ENCODE measurements at regions not wholly inside any gene's neighbourhood (a gene's known extent, or its start where the extent isn't known, plus 50 kb on each side); places are given as distances from the start of the nearest gene placed in this dataset.
"Not testable (repeated sequence)": the region's sequence is repeated elsewhere in the genome, so short reads cannot be mapped to it uniquely, and the experiment has no call there.

DNA sequence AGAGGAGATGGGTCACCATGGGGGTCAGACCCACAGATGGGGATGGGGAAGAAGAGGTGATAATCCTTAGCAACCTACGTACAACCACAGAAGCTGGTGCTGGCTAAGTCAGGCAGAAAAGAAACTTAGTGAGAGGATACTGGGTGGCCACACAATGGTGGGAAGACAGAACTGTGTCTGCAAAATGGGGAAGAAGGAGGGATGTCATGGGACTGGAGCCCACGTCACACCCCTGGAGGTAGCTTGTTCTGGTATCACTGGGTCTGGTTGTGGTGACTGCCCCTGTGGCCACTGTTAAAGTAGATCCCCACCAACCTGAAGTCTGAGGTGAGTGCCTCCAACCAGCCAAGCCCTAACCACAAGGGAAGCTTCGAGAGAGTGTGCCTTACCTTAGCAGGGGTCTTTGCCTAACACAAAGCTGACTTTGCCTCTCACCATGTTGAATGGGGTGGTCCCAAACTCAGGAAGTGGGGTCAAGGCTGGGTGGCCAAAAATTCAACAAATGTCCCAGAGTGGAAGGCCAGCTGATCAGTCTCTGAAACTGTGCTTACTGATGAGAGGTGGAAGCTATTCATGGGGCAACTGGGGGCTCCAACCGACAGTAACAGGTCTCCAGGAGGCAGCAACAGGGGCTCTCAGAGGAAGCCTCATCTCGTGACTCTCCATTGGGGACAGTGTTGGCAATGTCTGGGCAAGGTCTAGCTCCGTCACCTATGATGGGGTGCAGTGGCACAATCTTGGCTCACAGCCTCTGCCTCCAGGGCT, 64.8 kb upstream of the SLC1A4 start:
- no peak for DNase-seq

DNA sequence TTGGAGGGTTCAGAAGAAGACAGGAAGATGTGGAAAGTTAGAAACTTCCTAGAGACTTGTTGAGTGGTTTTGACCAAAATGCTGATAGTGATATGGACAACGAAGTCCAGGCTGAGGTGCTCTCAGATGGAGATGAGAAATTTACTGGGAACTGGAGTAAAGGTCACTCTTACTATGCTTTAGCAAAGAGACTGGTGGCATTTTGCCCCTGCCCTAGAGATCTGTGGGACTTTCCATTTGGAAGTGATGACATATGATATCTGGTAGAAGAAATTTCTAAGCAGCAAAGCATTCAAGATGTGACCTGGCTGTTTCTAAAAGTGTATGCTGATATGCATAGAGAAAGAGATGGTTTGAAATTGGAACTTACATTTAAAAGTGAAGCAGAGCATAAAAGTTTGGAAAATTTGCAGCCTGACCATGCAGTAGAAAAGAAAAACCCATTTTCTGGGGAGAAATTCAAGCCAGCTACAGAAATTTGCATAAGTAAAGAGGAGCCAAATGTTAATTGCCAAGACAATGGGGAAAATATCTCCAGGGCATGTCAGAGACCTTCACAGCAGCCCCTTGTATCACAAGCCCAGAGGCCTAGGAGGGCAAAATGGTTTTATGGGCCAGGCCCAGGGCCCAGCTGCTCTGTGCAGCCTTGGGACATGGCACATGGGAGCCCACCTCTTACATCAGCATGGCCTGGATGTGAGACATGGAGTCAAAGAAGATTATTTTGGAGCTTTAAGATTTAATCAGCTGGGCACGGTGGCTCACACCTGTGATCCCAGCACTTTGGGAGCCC, 63.1 kb upstream of the SLC1A4 start:
- DNase-seq: not testable (repeated sequence)

DNA sequence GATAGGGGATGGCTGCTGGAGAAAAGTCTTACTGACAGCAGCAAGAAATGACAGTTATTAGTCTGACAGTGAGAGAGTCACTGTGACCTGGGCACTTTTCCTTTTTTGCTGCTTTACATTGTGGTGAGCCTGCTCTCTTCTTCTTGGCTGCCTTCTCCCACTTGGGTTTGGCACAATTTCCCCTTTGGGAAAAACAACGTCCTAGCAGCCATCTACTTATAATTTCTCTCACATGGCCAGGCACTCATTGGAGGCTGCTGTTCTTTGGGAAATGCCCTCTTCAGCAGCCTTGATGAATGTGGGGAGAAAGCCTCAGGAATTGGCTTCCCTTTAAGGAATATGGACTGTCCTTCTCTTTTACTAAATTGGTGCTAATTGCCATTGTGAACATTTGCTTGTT, 60.4 kb upstream of the SLC1A4 start:
- DNase-seq: no peak

DNA sequence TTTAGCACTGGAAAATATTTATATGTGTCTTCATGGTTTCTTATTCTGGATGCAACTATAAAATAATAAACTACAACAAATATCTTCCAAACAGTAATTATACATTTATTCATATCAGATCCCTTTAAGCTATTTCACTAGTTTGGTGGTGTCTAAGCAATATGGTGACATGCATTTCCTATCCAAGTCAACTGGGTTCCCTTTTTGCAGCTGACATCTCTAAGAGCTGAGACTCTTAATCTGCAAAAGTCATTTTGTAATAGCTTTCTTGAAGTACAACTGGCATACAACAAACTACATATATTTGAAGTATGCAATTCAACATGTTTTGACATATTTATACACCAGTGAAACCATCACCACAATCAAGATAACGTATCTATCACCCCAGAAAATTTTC, 59.9 kb upstream of the SLC1A4 start:
- DNase-seq: no peak

DNA sequence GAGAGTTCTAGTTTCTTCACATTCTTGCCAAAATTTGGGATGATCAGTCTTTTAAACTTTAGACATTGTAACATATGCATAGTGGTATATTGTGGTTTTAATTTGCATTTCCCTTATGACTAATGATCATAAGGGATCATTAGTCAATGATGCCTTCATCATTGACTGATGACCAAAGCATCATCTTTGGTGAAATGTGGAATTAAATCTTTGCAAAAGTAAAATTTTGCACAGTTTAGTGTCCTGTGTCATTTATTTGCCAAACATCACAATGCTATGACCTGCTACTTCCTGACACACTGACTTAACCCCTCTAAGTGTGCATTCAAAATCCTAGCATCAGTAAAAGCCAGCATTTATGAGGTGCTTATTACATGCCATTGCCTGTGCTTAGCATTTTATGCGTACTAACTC, 58.9 kb upstream of the SLC1A4 start:
- no peak for DNase-seq

DNA sequence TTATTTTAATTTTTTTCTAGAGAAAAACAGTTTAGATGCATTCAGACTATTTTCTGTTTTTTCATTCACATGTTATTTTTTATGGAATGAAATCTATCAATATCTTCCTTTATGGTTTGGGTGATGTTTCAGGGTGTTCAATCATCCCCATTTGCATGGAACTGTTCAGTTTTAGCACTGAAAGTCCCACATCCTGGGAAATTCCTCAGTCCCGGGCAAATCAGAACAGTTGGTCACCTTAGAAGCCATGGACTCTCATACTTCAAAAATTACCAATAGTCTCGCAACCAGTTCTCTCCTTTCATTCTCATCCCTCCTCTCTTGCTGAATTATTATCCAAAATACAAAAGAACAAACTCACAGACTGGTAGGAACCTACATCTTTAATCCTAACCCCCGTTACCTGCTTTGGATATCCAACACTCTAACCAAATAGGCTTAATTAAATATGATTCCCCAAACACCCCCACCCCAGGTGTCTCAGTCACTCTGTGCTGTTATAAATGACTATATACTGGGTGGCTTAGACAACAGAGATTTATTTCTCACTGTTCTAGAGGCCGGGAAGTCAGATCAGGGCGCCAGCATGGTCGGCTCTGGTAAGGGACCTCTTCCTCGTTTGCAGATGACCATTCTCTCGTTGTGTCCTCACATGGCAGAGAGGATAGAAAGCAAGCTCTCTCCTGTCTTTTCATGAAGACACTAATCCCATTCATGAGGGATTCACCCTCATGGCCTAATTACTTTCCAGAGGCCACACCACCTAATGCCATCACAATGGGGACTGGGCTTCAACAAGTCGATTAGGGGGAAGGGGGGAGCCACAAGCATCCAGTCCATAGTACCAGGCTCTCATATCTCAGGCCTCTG, 57.7 kb upstream of the SLC1A4 start:
- DNase-seq: no peak

DNA sequence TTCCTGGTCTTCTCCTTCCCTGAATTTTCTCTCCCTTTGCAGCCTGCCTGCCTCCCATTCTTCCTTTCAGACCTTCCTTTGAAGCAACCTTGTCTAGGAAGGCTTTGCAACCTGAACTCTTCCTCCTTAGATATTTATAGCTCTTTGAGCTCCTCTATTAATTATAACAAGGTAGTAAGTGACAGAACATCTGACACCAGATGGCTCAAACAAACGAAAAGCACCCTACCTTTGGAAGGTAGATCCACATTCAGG, 57.2 kb upstream of the SLC1A4 start:
- no peak for DNase-seq

DNA sequence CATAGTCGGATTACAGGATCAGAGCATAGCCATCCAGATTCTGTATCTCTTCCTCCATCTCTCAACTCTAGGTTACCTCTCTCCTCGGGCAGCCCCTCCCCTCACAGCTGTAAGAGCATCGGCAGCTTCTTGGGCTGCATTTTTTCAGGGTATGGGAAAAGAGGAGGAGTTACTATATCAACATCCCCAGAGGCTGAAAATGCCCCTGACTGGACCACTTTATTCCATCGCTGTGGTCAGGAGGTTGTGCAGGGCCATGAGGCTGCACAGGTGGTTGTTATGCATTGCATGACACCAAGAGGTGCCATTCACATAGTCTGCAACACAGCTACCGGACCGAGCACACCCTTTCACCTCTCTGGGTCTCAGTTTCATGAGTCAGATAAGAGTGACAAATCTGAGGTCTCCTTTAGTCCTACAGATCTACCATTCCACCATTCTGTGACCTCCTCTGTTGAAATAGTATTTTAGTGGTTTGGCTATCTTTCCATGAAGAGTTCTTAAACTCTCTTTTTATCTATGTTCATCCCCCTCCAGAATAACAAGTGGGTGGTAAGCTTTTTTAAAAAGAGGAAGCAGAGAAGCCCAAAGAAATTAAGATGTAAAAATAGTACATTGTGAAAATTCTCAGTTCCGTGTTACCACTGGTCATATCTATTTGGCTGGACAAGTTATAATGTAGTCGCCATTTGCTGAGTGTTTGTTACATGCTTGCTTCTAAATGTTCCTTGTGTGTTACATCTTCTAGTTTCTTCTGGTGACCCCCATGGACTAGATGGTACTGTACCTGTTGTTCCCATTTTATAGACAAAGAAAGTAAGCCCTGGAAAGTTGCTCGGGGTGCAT, 56.6 kb upstream of the SLC1A4 start:
- no peak for DNase-seq

DNA sequence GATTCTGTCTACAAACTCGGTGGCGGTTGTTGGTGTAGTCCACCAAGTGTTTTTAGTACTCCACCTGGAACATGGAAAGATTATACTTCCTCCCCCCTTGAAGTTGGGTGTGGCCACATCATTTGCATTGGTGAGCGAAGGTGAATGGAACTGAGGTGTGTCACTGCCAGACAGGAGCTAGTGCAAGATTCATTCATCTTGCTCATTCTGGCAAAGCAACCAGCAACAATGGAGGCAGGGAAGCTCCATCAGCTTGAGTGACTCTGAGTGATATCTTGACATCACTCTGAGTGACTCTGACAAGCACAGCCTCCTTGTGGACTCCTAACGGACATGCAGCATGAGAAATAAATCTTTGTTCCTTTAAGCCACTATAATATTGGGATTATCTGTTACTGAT, 54.7 kb upstream of the SLC1A4 start:
- DNase-seq: no peak

DNA sequence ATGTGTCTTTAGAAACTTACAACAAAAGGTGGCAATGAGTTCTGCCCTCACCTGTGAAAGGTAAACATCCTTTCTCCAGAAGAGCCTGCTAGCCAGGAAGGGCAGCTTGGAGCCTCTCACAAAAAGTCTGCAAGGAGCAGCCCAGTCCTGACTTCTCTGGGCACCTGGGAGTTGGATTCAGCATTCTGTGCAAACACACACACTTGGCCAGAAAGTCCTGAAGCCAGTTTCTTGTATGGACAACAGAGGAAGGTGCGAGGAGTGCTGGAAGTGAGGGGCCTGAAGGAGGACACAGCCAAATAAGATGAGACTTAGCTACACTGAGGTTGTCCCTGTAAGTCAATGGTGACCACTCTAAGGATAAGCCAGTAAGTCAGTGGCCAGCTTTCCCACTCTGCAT, 52.4 kb upstream of the SLC1A4 start:
- DNase-seq: no peak

DNA sequence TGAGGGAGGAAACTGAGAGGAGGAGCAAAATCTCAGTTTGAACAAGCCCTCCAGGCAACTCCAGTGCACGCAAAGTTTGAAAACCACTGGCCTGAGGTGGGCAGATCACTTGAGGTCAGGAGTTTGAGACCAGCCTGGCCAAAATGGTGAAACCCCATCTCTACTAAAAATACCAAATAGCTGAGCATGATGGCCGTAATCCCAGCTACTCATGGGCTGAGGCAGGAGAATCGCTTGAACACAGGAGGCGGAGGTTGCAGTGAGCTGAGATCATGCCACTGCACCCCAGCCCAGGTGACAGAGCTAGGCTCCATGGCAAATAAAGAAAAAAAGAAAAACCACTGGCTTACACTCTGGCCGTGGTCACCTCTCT, 51.9 kb upstream of the SLC1A4 start:
- not testable (repeated sequence) for DNase-seq

DNA sequence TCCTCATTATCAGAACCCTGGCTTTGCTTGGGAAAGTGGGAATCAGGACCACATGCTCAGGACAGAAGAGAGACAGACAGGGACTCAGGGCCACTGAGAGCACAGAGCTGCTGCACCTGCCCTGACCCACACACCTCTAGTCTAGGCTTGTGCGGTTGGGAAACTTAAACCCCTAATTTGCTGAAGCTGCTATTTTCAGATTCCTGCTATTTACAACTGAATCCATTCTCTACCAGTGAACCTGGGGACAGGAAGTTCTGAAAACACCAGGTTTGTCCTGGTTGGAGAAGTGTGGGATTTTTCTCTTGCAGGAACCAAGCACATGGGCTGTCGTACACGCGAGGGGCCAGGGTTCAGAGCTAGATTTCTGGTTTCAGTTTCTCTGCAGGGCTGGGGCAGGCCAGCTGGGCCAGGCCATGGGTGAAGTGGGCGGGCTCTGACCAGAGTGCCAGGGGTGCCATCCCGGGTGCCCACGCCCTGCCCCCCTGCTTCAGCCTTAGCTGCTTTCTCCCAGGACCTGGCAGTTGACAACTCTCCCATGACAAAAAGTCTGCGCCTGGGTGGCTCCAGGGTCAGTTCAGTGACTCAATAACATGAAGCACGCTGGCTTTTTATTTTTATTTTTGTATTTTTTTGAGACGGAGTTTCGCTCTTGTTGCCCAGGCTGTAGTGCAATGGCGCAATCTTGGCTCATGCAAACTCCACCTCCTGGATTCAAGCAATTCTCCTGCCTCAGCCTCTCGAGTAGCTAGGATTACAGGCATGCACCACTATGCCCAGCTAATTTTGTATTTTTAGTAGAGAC, 51.3 kb upstream of the SLC1A4 start:
- DNase-seq: no peak

DNA sequence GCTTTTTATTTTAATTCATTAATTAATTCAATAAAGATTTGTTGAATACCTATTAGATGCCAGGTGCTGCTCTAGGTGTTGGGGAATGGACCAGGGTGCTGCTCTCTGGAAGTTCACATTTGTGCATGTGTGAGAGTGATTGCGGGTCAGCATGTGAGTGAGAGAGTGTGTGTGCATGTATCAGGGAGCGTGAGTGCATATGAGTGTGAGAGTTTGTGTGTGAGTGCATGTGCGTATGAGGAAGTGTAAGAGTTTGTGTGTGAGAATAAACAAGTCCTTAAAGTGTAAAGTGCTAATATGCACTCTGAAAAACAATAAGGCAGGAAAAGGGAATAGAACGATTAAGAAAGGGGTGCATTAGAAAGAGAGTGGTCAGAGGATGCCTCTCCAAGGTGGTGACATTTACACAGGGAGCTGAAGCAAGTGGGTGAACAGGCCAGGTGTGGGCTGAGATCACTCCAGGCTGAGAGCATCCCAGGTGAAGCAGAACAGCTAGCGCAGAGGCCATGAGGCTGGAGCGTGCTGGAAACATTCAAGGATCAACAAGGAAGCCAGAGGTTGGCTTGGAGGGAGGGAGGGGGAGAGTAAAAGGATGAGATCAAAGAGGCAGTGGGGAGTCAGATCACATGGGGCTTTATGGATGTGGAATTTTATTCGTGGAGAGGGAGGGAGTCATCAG, 50.5 kb upstream of the SLC1A4 start:
- DNase-seq: no peak

DNA sequence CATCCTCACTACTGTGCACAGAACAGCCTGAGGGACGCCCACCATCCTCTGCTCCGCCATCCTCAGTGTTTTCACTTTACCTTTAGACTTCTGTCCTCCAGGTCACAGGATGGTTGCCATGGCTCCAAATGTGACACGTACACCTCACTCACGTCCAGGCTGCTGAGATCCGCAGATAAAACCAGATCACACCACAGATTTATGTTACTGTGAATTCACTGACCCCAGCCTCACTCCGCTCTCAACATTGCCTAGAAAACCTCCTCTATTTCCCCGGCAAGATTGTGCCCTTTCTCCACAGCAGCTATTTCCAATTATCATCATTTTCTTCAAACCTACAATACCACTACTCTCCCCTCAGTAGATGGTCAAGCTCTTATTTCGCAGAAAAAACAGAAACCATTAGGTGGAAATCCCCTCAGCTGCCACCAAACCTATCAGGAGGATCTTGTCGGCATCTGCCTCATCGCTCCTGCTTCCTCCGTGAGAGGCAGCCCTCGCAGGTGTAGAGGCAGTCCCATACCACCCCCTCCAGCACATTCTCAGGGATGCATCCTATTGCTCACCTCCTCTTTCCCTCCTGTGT, 49.8 kb upstream of the SLC1A4 start:
- DNase-seq: no peak

All from activated CD8-positive, alpha-beta memory T cell treated with anti-CD3 and anti-CD28 coated beads, Interleukin-2, amount 50 U/mL, for 4 hours (primary cell).